ENCODE measurements at regions not wholly inside any gene's neighbourhood (a gene's known extent, or its start where the extent isn't known, plus 50 kb on each side); places are given as distances from the start of the nearest gene placed in this dataset.

DNA sequence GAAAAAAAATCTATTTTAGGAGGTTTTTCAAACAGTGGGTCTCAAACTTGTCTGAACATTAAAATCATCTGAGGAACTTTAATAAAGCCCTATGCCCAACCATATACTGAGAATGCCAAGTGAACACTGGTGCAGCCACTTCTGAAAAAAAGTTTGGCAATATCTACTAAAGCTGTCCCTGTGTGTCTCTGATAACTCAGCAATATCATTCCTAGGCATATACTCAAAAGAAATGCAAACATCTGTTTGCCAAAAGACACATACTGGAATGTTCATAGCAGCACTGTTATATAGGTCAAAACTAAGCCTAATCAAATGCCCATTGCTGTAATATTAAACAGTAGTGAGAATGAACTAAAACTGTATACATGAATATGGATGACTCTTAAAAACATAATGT, 74.2 kb upstream of the RGS4 start:
- H3K36me3 ChIP-seq = no peaks in the 10 kb centered on the region
- ATAC-seq (no peak), DNase-seq (no peak)
- H3K27ac ChIP-seq = no peak overlapping the region
- TF ChIP-seq POLR2A (IDR thresholded peaks at IDR 0.05) = no peak
- TF ChIP-seq, protein P1, sequence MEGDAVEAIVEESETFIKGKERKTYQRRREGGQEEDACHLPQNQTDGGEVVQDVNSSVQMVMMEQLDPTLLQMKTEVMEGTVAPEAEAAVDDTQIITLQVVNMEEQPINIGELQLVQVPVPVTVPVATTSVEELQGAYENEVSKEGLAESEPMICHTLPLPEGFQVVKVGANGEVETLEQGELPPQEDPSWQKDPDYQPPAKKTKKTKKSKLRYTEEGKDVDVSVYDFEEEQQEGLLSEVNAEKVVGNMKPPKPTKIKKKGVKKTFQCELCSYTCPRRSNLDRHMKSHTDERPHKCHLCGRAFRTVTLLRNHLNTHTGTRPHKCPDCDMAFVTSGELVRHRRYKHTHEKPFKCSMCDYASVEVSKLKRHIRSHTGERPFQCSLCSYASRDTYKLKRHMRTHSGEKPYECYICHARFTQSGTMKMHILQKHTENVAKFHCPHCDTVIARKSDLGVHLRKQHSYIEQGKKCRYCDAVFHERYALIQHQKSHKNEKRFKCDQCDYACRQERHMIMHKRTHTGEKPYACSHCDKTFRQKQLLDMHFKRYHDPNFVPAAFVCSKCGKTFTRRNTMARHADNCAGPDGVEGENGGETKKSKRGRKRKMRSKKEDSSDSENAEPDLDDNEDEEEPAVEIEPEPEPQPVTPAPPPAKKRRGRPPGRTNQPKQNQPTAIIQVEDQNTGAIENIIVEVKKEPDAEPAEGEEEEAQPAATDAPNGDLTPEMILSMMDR (IDR thresholded peaks at IDR 0.05) = no peak
- H3K4me3 ChIP-seq = no peak overlapping the region
- intact Hi-C loops (cut with DNase I) = no loop called here
- H3K27me3 ChIP-seq = no peaks in the 10 kb centered on the region
- no peaks in the 10 kb centered on the region for H3K9me3 ChIP-seq
- no peaks in the 10 kb centered on the region for H3K4me1 ChIP-seq

DNA sequence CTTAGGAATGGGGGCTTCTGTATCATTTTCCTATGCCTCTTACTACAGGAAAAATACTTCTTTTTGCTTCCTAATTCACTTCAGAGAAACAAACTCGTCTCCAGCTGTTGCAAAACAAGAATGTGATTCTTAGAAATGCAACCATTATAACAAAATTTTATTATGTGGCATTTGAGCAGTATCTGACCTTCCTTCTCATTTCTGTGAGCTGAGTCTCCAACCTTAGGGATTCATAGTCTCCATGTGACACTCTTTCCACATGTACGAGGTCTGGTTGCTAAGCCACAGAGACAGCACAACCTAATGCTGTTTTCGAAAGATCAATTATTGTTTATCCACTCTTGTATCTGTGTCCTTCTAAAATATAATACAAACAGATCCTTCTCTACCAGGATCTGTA, 75.3 kb upstream of the RGS4 start:
- Histone ChIP-seq H3K9me3 (no peaks in the 10 kb centered on the region), H3K4me1 (no peaks in the 10 kb centered on the region), H3K4me3 (no peak overlapping the region), H3K27me3 (no peaks in the 10 kb centered on the region), H3K36me3 (no peaks in the 10 kb centered on the region), H3K27ac (no peak overlapping the region)
- ATAC-seq = no peak
- no peak for DNase-seq
- TF ChIP-seq, protein P1 (IDR thresholded peaks at IDR 0.05) = no peak
- no peak for TF ChIP-seq POLR2A (IDR thresholded peaks at IDR 0.05)
- WGBS (ENCODE audit: insufficient coverage, low coverage, low lambda C conversion rate, missing lambda C conversion rate) = 36% methylated on average over 3 of the region's 3 CpGs
- intact Hi-C loops (cut with DNase I) = no loop called here

DNA sequence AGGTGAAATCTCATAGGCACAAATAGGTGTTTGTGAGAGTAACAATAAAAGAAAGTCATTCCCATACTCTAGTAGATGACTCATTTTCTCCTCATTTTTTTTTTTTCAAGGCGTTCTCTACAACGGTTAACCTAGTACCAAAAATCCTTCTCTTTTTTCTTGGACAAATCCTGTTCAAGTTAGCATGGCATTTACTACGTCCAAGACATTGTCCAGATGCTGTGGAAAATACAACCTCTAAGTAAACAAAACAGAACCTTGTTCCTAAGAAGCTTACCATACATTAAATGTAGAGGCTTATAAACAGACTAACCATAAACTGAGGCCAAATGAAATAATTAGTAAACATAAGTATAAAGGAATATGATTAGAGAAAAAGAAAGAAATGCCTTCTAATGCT, 76.2 kb upstream of the RGS4 start:
- ATAC-seq (no peak), DNase-seq (no peak)
- Histone ChIP-seq H3K36me3 (no peaks in the 10 kb centered on the region), H3K4me1 (no peaks in the 10 kb centered on the region), H3K27ac (no peak overlapping the region), H3K9me3 (no peaks in the 10 kb centered on the region), H3K27me3 (no peaks in the 10 kb centered on the region), H3K4me3 (no peak overlapping the region)
- intact Hi-C loops (cut with DNase I) = no loop called here
- TF ChIP-seq, protein P1 (IDR thresholded peaks at IDR 0.05) = no peak
- TF ChIP-seq POLR2A (IDR thresholded peaks at IDR 0.05) = no peak
- WGBS (ENCODE audit: insufficient coverage, low coverage, low lambda C conversion rate, missing lambda C conversion rate) = 41% methylated on average over 3 of the region's 3 CpGs

DNA sequence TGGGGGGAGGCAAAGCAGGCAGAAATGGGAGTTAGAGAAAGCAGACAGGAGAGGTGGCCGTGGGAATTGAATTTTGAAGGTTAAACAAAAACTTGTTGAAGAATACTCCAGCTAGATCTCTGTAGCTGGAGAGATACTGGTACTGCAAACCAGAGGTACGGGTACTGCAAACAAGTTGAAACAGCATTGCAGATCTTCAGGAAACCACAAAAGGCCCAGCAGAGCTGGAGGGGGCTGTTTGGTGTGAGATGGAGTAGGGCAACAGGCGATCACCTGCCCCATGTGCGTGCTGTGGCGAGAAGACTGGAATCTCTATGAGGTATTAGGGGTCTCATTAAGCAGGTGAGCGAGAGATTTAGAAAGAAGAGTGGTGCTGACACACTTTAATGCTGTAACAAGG, 77.7 kb upstream of the RGS4 start:
- Histone ChIP-seq H3K27ac (no peak overlapping the region), H3K9me3 (no peaks in the 10 kb centered on the region), H3K27me3 (no peaks in the 10 kb centered on the region), H3K4me3 (no peak overlapping the region), H3K36me3 (no peaks in the 10 kb centered on the region), H3K4me1 (no peaks in the 10 kb centered on the region)
- intact Hi-C loops (cut with DNase I) = no loop called here
- ATAC-seq (no peak), DNase-seq (no peak)
- 80% methylated on average over 6 of the region's 6 CpGs for WGBS (ENCODE audit: insufficient coverage, low coverage, low lambda C conversion rate, missing lambda C conversion rate)
- TF ChIP-seq, protein P1 (IDR thresholded peaks at IDR 0.05) = no peak
- no peak for TF ChIP-seq POLR2A (IDR thresholded peaks at IDR 0.05)

DNA sequence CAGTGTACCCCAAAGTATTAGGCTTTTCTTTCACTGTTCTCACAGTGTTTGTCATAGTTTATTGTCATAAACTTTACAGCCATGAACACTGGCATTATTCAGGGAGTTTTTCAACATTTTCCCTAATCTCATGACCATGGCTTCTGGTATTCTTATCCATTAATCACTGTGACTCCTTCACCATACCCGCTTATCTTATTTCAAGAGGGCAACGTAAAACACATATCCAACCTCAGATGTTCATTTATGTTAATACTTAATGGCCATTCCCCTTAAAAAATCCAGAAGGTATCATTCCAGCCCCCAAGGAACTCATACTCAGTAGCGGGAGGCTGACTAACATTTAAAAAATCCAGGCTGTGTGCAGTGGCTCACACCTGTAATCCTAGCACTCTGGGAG, 78.5 kb upstream of the RGS4 start:
- no peaks in the 10 kb centered on the region for H3K36me3 ChIP-seq
- intact Hi-C loops (cut with DNase I) = no loop called here
- ATAC-seq (no peak), DNase-seq (no peak)
- TF ChIP-seq, protein P1 (IDR thresholded peaks at IDR 0.05) = no peak
- no peak for TF ChIP-seq POLR2A (IDR thresholded peaks at IDR 0.05)
- H3K27ac ChIP-seq = no peak overlapping the region
- no peaks in the 10 kb centered on the region for H3K27me3 ChIP-seq
- no peak overlapping the region for H3K4me3 ChIP-seq
- no peaks in the 10 kb centered on the region for H3K4me1 ChIP-seq
- no peaks in the 10 kb centered on the region for H3K9me3 ChIP-seq
- 63% methylated on average over 3 of the region's 3 CpGs for WGBS (ENCODE audit: insufficient coverage, low coverage, low lambda C conversion rate, missing lambda C conversion rate)

All from right lobe of liver (tissue), 6 donors.